ENCODE measurements at regions not wholly inside any gene's neighbourhood (a gene's known extent, or its start where the extent isn't known, plus 50 kb on each side); places are given as distances from the start of the nearest gene placed in this dataset.

DNA sequence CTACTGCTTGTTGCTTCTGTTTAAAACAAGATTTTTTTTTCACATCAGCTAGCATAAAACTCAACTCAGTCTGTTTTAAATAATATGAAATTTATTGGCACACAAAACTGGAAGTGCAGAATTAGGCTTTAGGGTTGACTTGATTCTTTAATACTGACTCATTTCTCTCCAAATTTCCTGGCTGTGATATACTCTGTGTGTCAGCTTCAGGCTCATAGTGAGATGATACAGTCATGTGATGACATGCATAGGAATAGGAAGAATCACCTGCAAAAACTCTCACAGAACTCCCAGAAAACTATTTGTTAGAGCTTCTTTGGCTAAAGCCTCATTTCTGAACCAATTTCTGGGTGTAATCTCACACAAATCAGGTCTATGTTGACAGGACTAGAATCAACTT, 1068.0 kb upstream of the EPHA7 start:
- H3K27ac ChIP-seq: no peak overlapping the region
- TF ChIP-seq ZFX (IDR thresholded peaks at IDR 0.05): no peak
- TF ChIP-seq CTCF (conservative IDR thresholded peaks at IDR 0.05): no peak

- TF ChIP-seq ZFX (IDR thresholded peaks at IDR 0.05): no peak
- TF ChIP-seq CTCF (conservative IDR thresholded peaks at IDR 0.05): no peak
- no peak overlapping the region for H3K27ac ChIP-seq
Observed at GRCh38 chr6:94478133-94479005, 1059.0 kb upstream of the EPHA7 start.

- no peak overlapping the region for H3K27ac ChIP-seq
- TF ChIP-seq CTCF (conservative IDR thresholded peaks at IDR 0.05): no peak
- TF ChIP-seq ZFX (IDR thresholded peaks at IDR 0.05): no peak
Observed at GRCh38 chr6:94468830-94469229, 1049.5 kb upstream of the EPHA7 start.

GRCh38 chr6:94464018-94464510, 1044.7 kb upstream of the EPHA7 start:
- no peak for TF ChIP-seq ZFX (IDR thresholded peaks at IDR 0.05)
- TF ChIP-seq CTCF (conservative IDR thresholded peaks at IDR 0.05): no peak
- no peak overlapping the region for H3K27ac ChIP-seq

- TF ChIP-seq ZFX (IDR thresholded peaks at IDR 0.05): no peak
- no peak for TF ChIP-seq CTCF (conservative IDR thresholded peaks at IDR 0.05)
- no peak overlapping the region for H3K27ac ChIP-seq
Observed at GRCh38 chr6:94463306-94463705, 1043.9 kb upstream of the EPHA7 start.

- H3K27ac ChIP-seq: no peak overlapping the region
- TF ChIP-seq ZFX (IDR thresholded peaks at IDR 0.05) (no peak), CTCF (conservative IDR thresholded peaks at IDR 0.05) (no peak)
Observed at GRCh38 chr6:94462231-94462630, 1042.9 kb upstream of the EPHA7 start.

DNA sequence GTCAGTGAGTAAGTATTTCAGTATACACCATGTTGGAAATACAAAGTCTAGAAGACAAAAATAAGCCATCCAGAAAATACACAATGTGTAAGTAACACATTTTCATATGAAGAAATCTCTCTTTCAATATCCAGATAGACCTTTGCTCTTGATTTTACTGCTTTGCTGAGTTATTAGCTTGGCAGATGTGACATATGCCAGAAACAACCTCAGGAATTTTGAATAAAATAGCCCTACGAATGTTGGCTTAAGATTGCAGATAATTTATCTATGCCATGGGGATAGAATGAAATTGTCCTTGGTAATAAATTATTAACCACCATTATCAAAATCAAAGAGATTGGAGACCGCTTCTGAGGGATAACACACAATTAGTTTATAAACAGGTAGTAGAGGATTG, 1036.9 kb upstream of the EPHA7 start:
- no peak for TF ChIP-seq CTCF (conservative IDR thresholded peaks at IDR 0.05)
- no peak for TF ChIP-seq ZFX (IDR thresholded peaks at IDR 0.05)
- no peak overlapping the region for H3K27ac ChIP-seq
